ENCODE measurements at regions not wholly inside any gene's neighbourhood (a gene's known extent, or its start where the extent isn't known, plus 50 kb on each side); places are given as distances from the start of the nearest gene placed in this dataset.

- Histone ChIP-seq H2AFZ (ENCODE audit: low read length) (no peak overlapping the region), H2BK12ac (ENCODE audit: low read depth, low read length) (no peak overlapping the region; the same call in 1 of the 2 replicates), H4K91ac (replicated peaks; ENCODE audit: insufficient read length, low read length) (no peak overlapping the region), H2BK20ac (ENCODE audit: low read length) (no peak overlapping the region), H3K36me3 (ENCODE audit: control insufficient read depth in 2 of 4, insufficient read depth in 4 of 4, low read length in 3 of 4) (no peaks in the 10 kb centered on the region), H3K18ac (ENCODE audit: extremely low read depth, low read length) (no peak overlapping the region), H4K5ac (ENCODE audit: insufficient read length, low read depth, low read length) (no peak overlapping the region), H3K56ac (replicated peaks; ENCODE audit: insufficient read length, low read depth, low read length) (no peak overlapping the region), H4K8ac (ENCODE audit: extremely low read depth, insufficient read depth, low read length) (no peak overlapping the region), H2AK5ac (ENCODE audit: low read depth, low read length) (no peak overlapping the region), H3K4me2 (ENCODE audit: insufficient read depth in 1 of 2, low read depth in 2 of 2, low read length in 2 of 2) (no peak overlapping the region), H2BK5ac (ENCODE audit: low read depth, low read length) (no peak overlapping the region), H3K4me1 (replicated peaks in 1 of 4; ENCODE audit: control insufficient read depth in 3 of 4, insufficient read depth in 4 of 4, low read length in 3 of 4) (peaks cover 1 to 23% (median 6%) of the 10 kb centered on the region in 4 experiments; a peak in 6 of 7 replicates), H3K79me2 (ENCODE audit: control insufficient read depth in 1 of 2, insufficient read depth in 2 of 2, low read length in 2 of 2) (no peaks in the 10 kb centered on the region), H3K27me3 (replicated peaks in 1 of 4; ENCODE audit: control insufficient read depth in 3 of 4, extremely low read depth in 1 of 4, insufficient read depth in 3 of 4, low read length in 3 of 4) (peaks cover 0 to 5% (median 0%) of the 10 kb centered on the region in 4 experiments; a peak in 2 of 7 replicates), H3K4ac (replicated peaks; ENCODE audit: insufficient read length, low read depth, low read length) (no peak overlapping the region), H3K4me3 (ENCODE audit: extremely low read depth in 1 of 4, insufficient read depth in 2 of 4, low read depth in 3 of 4, low read length in 4 of 4) (no peak overlapping the region), H3K14ac (ENCODE audit: insufficient read length) (no peak overlapping the region), H3K9ac (replicated peaks in 1 of 4; ENCODE audit: extremely low read depth in 1 of 4, low read depth in 3 of 4, low read length in 3 of 4) (no peak overlapping the region), H3K79me1 (ENCODE audit: low read depth, low read length) (no peaks in the 10 kb centered on the region; the same call in 1 of the 2 replicates), H2BK120ac (replicated peaks; ENCODE audit: low read depth, low read length) (no peak overlapping the region), H3K9me3 (ENCODE audit: insufficient read depth in 2 of 2, low read depth in 1 of 2, low read length in 1 of 2) (no peaks in the 10 kb centered on the region), H3K23ac (ENCODE audit: insufficient read length) (no peak overlapping the region), H3K23me2 (ENCODE audit: low read depth, low read length) (no peaks in the 10 kb centered on the region), H3K27ac (ENCODE audit: low read depth, low read length) (no peak overlapping the region), H4K20me1 (replicated peaks in 1 of 2; ENCODE audit: control insufficient read depth in 1 of 2, insufficient read depth in 2 of 2, low read length in 2 of 2) (no peaks in the 10 kb centered on the region), H2BK15ac (ENCODE audit: low read length) (no peak overlapping the region)
- ChIA-PET POLR2A (ENCODE audit: partially characterized antibody) (interaction anchor here (0.8 kb wide), 1 partner anchor 11 kb away, joined by 3 read pairs; no protein-coding TSS in a partner anchor), CTCF (ENCODE audit: partially characterized antibody) (interaction anchor here (0.8 to 1.8 kb wide), 5 partner anchors 25 to 184 kb away, joined by 3 to 5 read pairs (median 4); no protein-coding TSS in a partner anchor)
- DNase-seq (ENCODE audit: low read depth in 1 of 2, low spot score in 2 of 2) (no peak), FAIRE-seq (no peak)
- TF ChIP-seq E2F6 (IDR thresholded peaks at IDR 0.05) (no peak), GABPA (IDR thresholded peaks at IDR 0.05; ENCODE audit: borderline replicate concordance, insufficient read depth, low read length) (no peak)
- 91% methylated on average over 8 of the region's 8 CpGs; no CpG with 5 or more reads in 1 of the 2 experiments for WGBS, 2 experiments (ENCODE audit: extremely low coverage in 1 of 2, insufficient coverage in 1 of 2, insufficient read length in 1 of 2, insufficient replicate concordance in 2 of 2, low coverage in 1 of 2, low lambda C conversion rate in 2 of 2, missing lambda C conversion rate in 1 of 2)
These were observed 68.8 kb upstream of the SLC6A6 start for GRCh38 chr3:14333621-14334020.

All from H1 (cell line).